GM06990 (cell line): ENCODE measurements at regions not wholly inside any gene's neighbourhood (a gene's known extent, or its start where the extent isn't known, plus 50 kb on each side); places are given as distances from the start of the nearest gene placed in this dataset.

Source experiments
- DNase-seq: peaks from one replicate; pipeline ENCODE4 v3.0.0-alpha.2; 2011; ENCODE audit not compliant: insufficient read length; ENCODE audit errors: extremely low read depth
- H3K27me3 ChIP-seq: replicated peaks from 2 replicates; pipeline ENCODE4 v1.6.0; 2011; ENCODE audit warnings: low read length; ENCODE audit not compliant: control insufficient read depth, insufficient read depth
- H3K36me3 ChIP-seq: 2 replicates; pipeline ENCODE4 v1.5.1; 2011; ENCODE audit warnings: low read length; ENCODE audit not compliant: control insufficient read depth, insufficient read depth
- H3K4me3 ChIP-seq: replicated peaks from 2 replicates; pipeline ENCODE4 v1.5.1; 2011; ENCODE audit warnings: low read depth, mild to moderate bottlenecking, control low read depth, low read length
- CTCF ChIP-seq: IDR thresholded peaks from 2 replicates; pipeline ENCODE4 v1.5.1; 2011; ENCODE audit warnings: low read length, control low read depth, mild to moderate bottlenecking, inconsistent platforms; ENCODE audit not compliant: insufficient read depth, poor library complexity, severe bottlenecking

DNA sequence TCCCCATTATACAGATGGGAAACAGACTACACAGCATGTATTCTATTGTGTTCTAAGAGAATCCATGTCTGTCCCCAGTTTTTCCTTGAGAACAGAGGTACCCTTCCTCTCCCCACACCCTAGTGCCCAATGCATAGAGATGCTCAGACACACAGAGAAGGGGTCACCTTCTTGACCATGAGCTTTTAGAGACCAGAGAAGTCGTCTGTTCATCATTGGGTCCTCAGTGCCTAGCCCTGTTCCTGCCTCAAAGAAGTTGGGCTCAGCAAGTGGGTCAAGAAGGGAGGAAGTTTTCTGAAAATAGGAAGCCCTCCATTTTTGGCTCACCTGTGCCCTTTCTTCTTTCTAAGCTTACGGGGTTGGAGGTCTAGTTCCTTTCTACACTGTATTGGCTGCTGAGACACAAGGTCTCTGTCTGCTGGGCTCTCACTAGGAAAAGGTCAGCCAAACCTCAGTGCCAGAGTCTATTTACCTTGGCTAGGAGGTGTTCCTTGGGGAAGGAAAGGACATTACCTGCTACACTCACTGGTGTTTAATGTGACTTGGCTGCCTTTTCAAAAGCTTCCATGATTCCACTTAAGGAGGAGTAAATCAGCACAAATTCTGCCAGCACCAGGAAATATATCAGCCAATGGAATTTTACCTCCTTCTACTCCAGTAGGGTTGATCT, 198.5 kb upstream of the PWP1 start:
- H3K27me3 ChIP-seq: peaks cover 2% of the 10 kb centered on the region; the same call in 1 of the 2 replicates
- no peak for DNase-seq
- TF ChIP-seq CTCF: no peak
- H3K36me3 ChIP-seq: no peaks in the 10 kb centered on the region
- no peak overlapping the region for H3K4me3 ChIP-seq

DNA sequence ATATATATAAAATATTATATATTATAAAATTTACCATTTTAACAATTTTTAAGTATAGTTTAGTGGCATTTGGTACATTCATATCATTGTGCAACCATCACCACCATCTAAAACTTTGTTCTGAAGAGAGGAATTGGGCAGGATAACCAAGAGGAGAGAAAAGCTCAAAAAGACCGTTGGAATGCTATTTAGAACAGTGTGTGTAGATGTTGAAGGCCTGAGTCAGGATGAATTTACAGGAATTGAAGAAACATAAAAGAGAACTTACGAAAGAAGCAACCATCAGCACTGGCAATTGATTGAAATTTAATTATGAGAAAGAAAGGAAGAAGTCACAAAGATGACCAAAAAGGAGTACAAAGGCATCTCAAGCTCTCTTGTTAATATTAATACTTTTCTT, 196.9 kb upstream of the PWP1 start:
- Histone ChIP-seq H3K27me3 (peaks cover 2% of the 10 kb centered on the region; the same call in 1 of the 2 replicates), H3K4me3 (no peak overlapping the region), H3K36me3 (no peaks in the 10 kb centered on the region)
- no peak for DNase-seq
- TF ChIP-seq CTCF: no peak

DNA sequence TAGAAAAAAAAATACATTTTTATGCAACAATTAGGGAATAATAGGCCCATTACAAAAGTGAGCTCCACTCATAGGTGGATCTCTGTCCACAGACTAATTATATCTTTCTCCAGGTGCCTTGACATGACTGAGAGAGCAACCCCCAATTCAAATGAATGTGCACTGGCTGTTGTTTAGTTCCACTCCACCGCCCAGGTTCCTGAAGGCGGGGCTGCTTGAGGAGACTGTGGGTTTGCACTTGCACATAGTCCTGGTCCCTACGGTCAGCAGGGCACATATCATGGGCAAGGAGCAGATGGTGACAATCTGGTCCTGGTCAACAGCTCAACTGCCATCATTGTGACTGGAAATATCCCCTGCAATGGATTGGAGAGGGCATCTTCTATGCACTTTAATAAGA, 195.6 kb upstream of the PWP1 start:
- no peak for TF ChIP-seq CTCF
- no peak for DNase-seq
- Histone ChIP-seq H3K27me3 (no peaks in the 10 kb centered on the region), H3K4me3 (no peak overlapping the region), H3K36me3 (no peaks in the 10 kb centered on the region)

DNA sequence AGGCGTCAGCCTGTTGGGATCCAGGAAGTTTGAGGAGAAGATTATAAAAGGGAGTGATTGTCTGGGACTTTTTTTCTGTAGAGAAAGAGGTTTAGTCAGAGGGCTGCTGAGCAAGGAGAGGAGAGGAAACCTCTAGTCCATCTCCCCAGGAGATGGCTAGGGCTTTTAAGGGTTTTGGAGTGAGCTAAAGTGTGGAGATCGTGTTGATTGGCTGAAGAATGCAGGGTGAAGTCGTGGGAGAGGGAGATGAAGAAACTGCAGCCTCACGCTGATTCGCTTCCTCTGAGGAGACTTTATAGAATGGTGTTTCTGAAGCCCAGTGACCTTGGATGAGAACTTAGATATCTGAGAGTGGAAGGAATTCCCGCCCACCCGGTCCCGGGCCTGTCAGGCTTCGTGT, 193.7 kb upstream of the PWP1 start:
- DNase-seq: no peak
- TF ChIP-seq CTCF: no peak
- Histone ChIP-seq H3K4me3 (no peak overlapping the region), H3K27me3 (no peaks in the 10 kb centered on the region), H3K36me3 (no peaks in the 10 kb centered on the region)

DNA sequence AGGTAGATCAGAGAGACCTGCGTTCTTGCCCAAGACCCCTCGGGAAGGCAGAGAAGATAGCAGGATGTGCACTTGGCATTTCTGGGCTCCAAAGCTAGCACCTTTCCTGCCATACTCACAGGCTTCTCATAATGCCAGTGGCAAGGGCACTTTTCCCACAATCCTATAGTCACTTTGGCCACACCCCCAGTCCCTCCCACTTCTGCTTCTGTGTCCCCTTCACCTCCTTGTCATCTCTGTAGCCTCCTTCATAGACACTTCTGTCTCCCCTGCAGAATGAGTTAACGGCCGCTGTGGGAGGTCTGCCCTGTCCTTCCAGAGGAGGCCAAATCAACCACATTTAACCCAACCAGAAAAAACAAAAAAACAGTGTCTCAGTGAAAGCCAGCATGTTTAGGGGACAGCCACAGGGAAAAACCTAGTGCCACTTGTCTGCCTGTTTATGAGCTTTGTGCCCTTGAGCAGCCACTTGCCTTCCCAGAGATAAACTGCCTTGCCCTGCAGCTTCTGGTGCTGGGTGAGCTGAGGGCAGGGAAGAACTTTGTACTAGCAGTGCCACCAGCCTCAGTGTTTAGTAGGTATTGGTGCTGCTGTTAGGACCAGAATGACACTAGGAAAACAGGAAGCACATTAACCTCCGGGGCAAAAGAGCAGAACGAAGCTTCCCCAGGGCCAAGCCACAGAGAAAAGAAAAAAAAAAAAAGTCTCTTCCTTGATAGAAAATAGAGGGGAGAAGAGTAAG, 193.0 kb upstream of the PWP1 start:
- Histone ChIP-seq H3K27me3 (no peaks in the 10 kb centered on the region), H3K4me3 (no peak overlapping the region), H3K36me3 (no peaks in the 10 kb centered on the region)
- DNase-seq: no peak
- TF ChIP-seq CTCF: no peak
